Dedifferentiated amniotic fluid mesenchymal stem cell (primary cell): ENCODE measurements at regions not wholly inside any gene's neighbourhood (a gene's known extent, or its start where the extent isn't known, plus 50 kb on each side); places are given as distances from the start of the nearest gene placed in this dataset.
"Not testable (repeated sequence)": the region's sequence is repeated elsewhere in the genome, so short reads cannot be mapped to it uniquely, and the experiment has no call there.

Experiments used
- DNase-seq: peaks from one replicate; pipeline ENCODE4 v3.0.0-alpha.2; 2016; ENCODE audit errors: extremely low spot score

GRCh38 chr10:3659203-3659917 lies 125.6 kb downstream of the KLF6 start:
- DNase-seq = no peak

GRCh38 chr10:3658766-3659165 lies 126.2 kb downstream of the KLF6 start:
- no peak for DNase-seq

- DNase-seq = no peak
Observed at GRCh38 chr10:3656214-3656613, 128.8 kb downstream of the KLF6 start.

- no peak for DNase-seq
Observed at GRCh38 chr10:3655528-3655927, 129.5 kb downstream of the KLF6 start.

- no peak for DNase-seq
Observed at GRCh38 chr10:3654980-3655379, 130.0 kb downstream of the KLF6 start.

- DNase-seq = no peak
Observed at GRCh38 chr10:3654496-3654895, 130.5 kb downstream of the KLF6 start.

- DNase-seq = not testable (repeated sequence)
Observed at GRCh38 chr10:3653303-3653702, 131.7 kb downstream of the KLF6 start.

- DNase-seq = no peak
Observed at GRCh38 chr10:3652886-3653285, 132.1 kb downstream of the KLF6 start.

- DNase-seq = no peak
Observed at GRCh38 chr10:3651969-3652653, 132.9 kb downstream of the KLF6 start.

GRCh38 chr10:3648576-3648975 lies 136.4 kb downstream of the KLF6 start:
- no peak for DNase-seq

- no peak for DNase-seq
Observed at GRCh38 chr10:3648170-3648569, 136.8 kb downstream of the KLF6 start.

GRCh38 chr10:3647074-3647473 lies 137.9 kb downstream of the KLF6 start:
- no peak for DNase-seq

GRCh38 chr10:3645406-3645805 lies 139.6 kb downstream of the KLF6 start:
- no peak for DNase-seq

GRCh38 chr10:3640816-3641215 lies 144.2 kb downstream of the KLF6 start:
- no peak for DNase-seq

GRCh38 chr10:3639546-3639945 lies 145.5 kb downstream of the KLF6 start:
- no peak for DNase-seq

GRCh38 chr10:3636356-3637181 lies 148.4 kb downstream of the KLF6 start:
- no peak for DNase-seq

GRCh38 chr10:3635697-3636096 lies 149.3 kb downstream of the KLF6 start:
- no peak for DNase-seq

GRCh38 chr10:3635211-3635671 lies 149.8 kb downstream of the KLF6 start:
- DNase-seq = no peak

GRCh38 chr10:3634646-3635045 lies 150.4 kb downstream of the KLF6 start:
- DNase-seq = not testable (repeated sequence)

- DNase-seq = no peak
Observed at GRCh38 chr10:3631701-3632330, 153.2 kb downstream of the KLF6 start.

GRCh38 chr10:3631291-3631690 lies 153.7 kb downstream of the KLF6 start:
- no peak for DNase-seq
